Endodermal cell (in vitro differentiated cells): ENCODE measurements at regions not wholly inside any gene's neighbourhood (a gene's known extent, or its start where the extent isn't known, plus 50 kb on each side); places are given as distances from the start of the nearest gene placed in this dataset.

Experiments used
- DNase-seq: peaks from one replicate; pipeline ENCODE4 v3.0.0-alpha.2; 2017
- H3K27ac ChIP-seq: 2 replicates; pipeline ENCODE4 v1.5.1; 2013; ENCODE audit warnings: mild to moderate bottlenecking, low read depth, low read length, moderate library complexity
- H3K27me3 ChIP-seq: 2 replicates; pipeline ENCODE4 v1.6.1; 2013; ENCODE audit warnings: mild to moderate bottlenecking, low read length, moderate library complexity; ENCODE audit not compliant: insufficient read depth, control insufficient read depth, poor library complexity, severe bottlenecking
- H3K36me3 ChIP-seq: 2 replicates; pipeline ENCODE4 v1.7.0; 2013; ENCODE audit warnings: mild to moderate bottlenecking, low read length, moderate library complexity; ENCODE audit not compliant: control insufficient read depth, insufficient read depth
- H3K4me1 ChIP-seq: one replicate; pipeline ENCODE4 v1.7.0; 2013; ENCODE audit warnings: low read length; ENCODE audit not compliant: control insufficient read depth, insufficient read depth
- H3K4me3 ChIP-seq: 2 replicates; pipeline ENCODE4 v1.5.1; 2013; ENCODE audit warnings: mild to moderate bottlenecking, low read length, moderate library complexity
- H3K9ac ChIP-seq: 2 replicates; pipeline ENCODE4 v1.6.1; 2013; ENCODE audit warnings: mild to moderate bottlenecking, low read length, moderate library complexity; ENCODE audit not compliant: poor library complexity, severe bottlenecking; ENCODE audit errors: extremely low read depth
- H3K9me3 ChIP-seq: 2 replicates; pipeline ENCODE4 v1.6.1; 2013; ENCODE audit warnings: mild to moderate bottlenecking, low read length, moderate library complexity; ENCODE audit not compliant: control insufficient read depth
- H3K27ac Mint-ChIP-seq: 2 replicates; pipeline ENCODE4 v1.8.0; 2020; ENCODE audit warnings: mixed read lengths
- H3K27me3 Mint-ChIP-seq: 2 replicates; pipeline ENCODE4 v1.8.0; 2021; ENCODE audit warnings: mild to moderate bottlenecking, mixed read lengths; ENCODE audit not compliant: insufficient read depth
- H3K36me3 Mint-ChIP-seq: 2 replicates; pipeline ENCODE4 v1.8.0; 2020; ENCODE audit warnings: low read depth, mixed read lengths
- H3K4me1 Mint-ChIP-seq: 2 replicates; pipeline ENCODE4 v1.8.0; 2020; ENCODE audit warnings: mixed read lengths
- H3K4me3 Mint-ChIP-seq: 2 replicates; pipeline ENCODE4 v1.8.0; 2020; ENCODE audit warnings: mild to moderate bottlenecking, moderate library complexity, mixed read lengths
- H3K9me3 Mint-ChIP-seq: 2 replicates; pipeline ENCODE4 v1.8.0; 2020; ENCODE audit warnings: mild to moderate bottlenecking, mixed read lengths
- CTCF ChIP-seq: fragments of 200-600 bp; sonication (generic); conservative IDR thresholded peaks from 2 replicates; pipeline ENCODE4 v1.5.0; 2021; ENCODE audit warnings: antibody characterized with exemption, mild to moderate bottlenecking
- WGBS, 2 experiments: methylation state at CpG; one replicate each; pipeline versions ENCODE4 v1.1.5 to v1.1.7; 2013; ENCODE audit warnings: missing lambda C conversion rate in 2 of 2, mixed read lengths in 1 of 2; ENCODE audit not compliant: insufficient coverage in 1 of 2, insufficient read length in 1 of 2; 5-methylcytosine and 5-hydroxymethylcytosine counted together

- Histone ChIP-seq H3K9me3 (no peaks in the 10 kb centered on the region), H3K4me3 (no peak overlapping the region), H3K36me3 (no peaks in the 10 kb centered on the region), H3K9ac (no peak overlapping the region), H3K27me3 (no peaks in the 10 kb centered on the region), H3K27ac (no peak overlapping the region), H3K4me1 (peaks cover 3% of the 10 kb centered on the region)
- WGBS, 2 experiments = 80 to 86% methylated on average over 2 to 4 of the region's 4 CpGs
- peak; percentile 57 for DNase-seq
- Mint-ChIP-seq H3K36me3 (no peaks in the 10 kb centered on the region), H3K4me1 (peaks cover 23% of the 10 kb centered on the region), H3K27me3 (no peaks in the 10 kb centered on the region), H3K4me3 (no peak overlapping the region), H3K9me3 (peaks cover 4% of the 10 kb centered on the region), H3K27ac (no peak overlapping the region)
- TF ChIP-seq CTCF = peak; percentile 57
These were observed 1667.9 kb upstream of the PCDH7 start for GRCh38 chr4:29052266-29052665.

- Histone ChIP-seq H3K9me3 (no peaks in the 10 kb centered on the region), H3K9ac (no peak overlapping the region), H3K27ac (no peak overlapping the region), H3K4me3 (no peak overlapping the region), H3K36me3 (no peaks in the 10 kb centered on the region), H3K4me1 (no peaks in the 10 kb centered on the region), H3K27me3 (no peaks in the 10 kb centered on the region)
- Mint-ChIP-seq H3K27me3 (no peaks in the 10 kb centered on the region), H3K4me3 (no peak overlapping the region), H3K4me1 (no peaks in the 10 kb centered on the region), H3K9me3 (no peaks in the 10 kb centered on the region), H3K36me3 (no peaks in the 10 kb centered on the region), H3K27ac (no peak overlapping the region)
- WGBS, 2 experiments = 90 to 94% methylated on average over 2 of the region's 2 CpGs
- no peak for TF ChIP-seq CTCF
- DNase-seq = no peak
These were observed 1661.6 kb upstream of the PCDH7 start for GRCh38 chr4:29058531-29058930.

GRCh38 chr4:29066861-29067260, 1653.3 kb upstream of the PCDH7 start:
- H3K27me3 ChIP-seq = no peaks in the 10 kb centered on the region
- TF ChIP-seq CTCF = no peak
- H3K9ac ChIP-seq = no peak overlapping the region
- no peak overlapping the region for H3K27ac Mint-ChIP-seq
- H3K4me1 ChIP-seq = no peaks in the 10 kb centered on the region
- WGBS, 2 experiments = 91 to 100% methylated on average over 1 to 2 of the region's 2 CpGs
- H3K36me3 Mint-ChIP-seq = no peaks in the 10 kb centered on the region
- H3K4me1 Mint-ChIP-seq = no peaks in the 10 kb centered on the region
- no peak overlapping the region for H3K4me3 Mint-ChIP-seq
- no peak overlapping the region for H3K27ac ChIP-seq
- peaks cover 10% of the 10 kb centered on the region for H3K9me3 Mint-ChIP-seq
- H3K9me3 ChIP-seq = peaks cover 25% of the 10 kb centered on the region
- H3K27me3 Mint-ChIP-seq = no peaks in the 10 kb centered on the region
- no peak for DNase-seq
- H3K4me3 ChIP-seq = no peak overlapping the region
- no peaks in the 10 kb centered on the region for H3K36me3 ChIP-seq
